Gastrocnemius medialis (tissue), 4 donors: ENCODE measurements at regions not wholly inside any gene's neighbourhood (a gene's known extent, or its start where the extent isn't known, plus 50 kb on each side); places are given as distances from the start of the nearest gene placed in this dataset.

Source experiments
- ATAC-seq, 2 donors: fragments of 150-250 bp; one replicate each; pipeline ENCODE4 v1.9.1; 2016
- DNase-seq, 2 donors: peaks; one replicate each; pipeline ENCODE4 v3.0.0-alpha.2; 2019
- H3K27ac ChIP-seq, 4 donors: fragments of 200-600 bp; sonication (generic); 1 replicate in 1 of 4; 2 replicates in 3 of 4; pipeline ENCODE4 v1.5.1; 2016 to 2018; ENCODE audit warnings: mild to moderate bottlenecking in 2 of 4, moderate library complexity in 1 of 4
- H3K27me3 ChIP-seq, 3 donors: fragments of 200-600 bp; sonication (generic) in 2 of 3; 1 replicate in 1 of 3; 2 replicates in 2 of 3; pipeline versions ENCODE4 v1.5.1 to v1.6.0; 2016 to 2019; ENCODE audit warnings: mild to moderate bottlenecking in 1 of 3, moderate library complexity in 1 of 3
- H3K36me3 ChIP-seq, 2 donors: fragments of 200-600 bp; sonication (generic) in 1 of 2; one replicate each; pipeline ENCODE4 v1.5.1; 2017 to 2018
- H3K4me1 ChIP-seq, 2 donors: fragments of 200-600 bp; sonication (generic) in 1 of 2; one replicate each; pipeline ENCODE4 v1.5.1; 2016 to 2017; ENCODE audit warnings: mild to moderate bottlenecking in 2 of 2
- H3K4me3 ChIP-seq, 4 donors: fragments of 200-600 bp; sonication (generic) in 3 of 4; 1 replicate in 1 of 4; 2 replicates in 3 of 4; pipeline ENCODE4 v1.5.1; 2016 to 2019; ENCODE audit warnings: mild to moderate bottlenecking in 2 of 4
- H3K9me3 ChIP-seq, 3 donors: fragments of 200-600 bp; sonication (generic) in 2 of 3; 1 replicate in 1 of 3; 2 replicates in 2 of 3; pipeline ENCODE4 v1.5.1; 2016 to 2019
- CTCF ChIP-seq, 5 experiments: fragments of 450-650 bp in 3 of 5; fragments of 200-600 bp in 2 of 5; sonication (generic) in 2 of 5; IDR thresholded peaks in 4 of 5; conservative IDR thresholded peaks in 1 of 5; 1 replicate in 4 of 5; 2 replicates in 1 of 5; pipeline ENCODE4 v1.5.1; 2016 to 2019; ENCODE audit warnings: antibody characterized with exemption in 5 of 5, mild to moderate bottlenecking in 3 of 5, moderate library complexity in 3 of 5
- POLR2A ChIP-seq, 2 donors: fragments of 450-650 bp; IDR thresholded peaks; one replicate each; pipeline ENCODE4 v1.6.1; 2017; ENCODE audit warnings: antibody characterized with exemption in 2 of 2, mild to moderate bottlenecking in 2 of 2, moderate library complexity in 2 of 2
- in situ Hi-C, 4 donors: fragments of 200-750 bp; cut with MboI; loops; one replicate each; pipeline versions ENCODE4 v1.15.0 to v1.8.0; 2017; ENCODE audit warnings: low sequenced_read_pairs in 4 of 4
- intact Hi-C: fragments of 100-400 bp; cut with DNase I; formaldehyde crosslinking; loops from one replicate; pipeline ENCODE4 v1.15.1; 2023; ENCODE audit warnings: low total_unique reads

GRCh38 chr9:28887188-28887884 is 1314.1 kb upstream of the C9orf72 start:
- no peaks in the 10 kb centered on the region for H3K9me3 ChIP-seq
- no peak overlapping the region for H3K4me3 ChIP-seq
- no peak overlapping the region for H3K27ac ChIP-seq
- TF ChIP-seq POLR2A (IDR thresholded peaks at IDR 0.05) (no peak), CTCF (IDR thresholded peaks at IDR 0.05 in 4 of 5, conservative IDR thresholded peaks at IDR 0.05 in 1 of 5) (no peak)
- H3K4me1 ChIP-seq: no peaks in the 10 kb centered on the region
- H3K27me3 ChIP-seq: no peaks in the 10 kb centered on the region
- H3K36me3 ChIP-seq: no peaks in the 10 kb centered on the region
- ATAC-seq (no peak), DNase-seq (no peak)
- in situ Hi-C loops: no loop called here
- intact Hi-C loops: no loop called here

GRCh38 chr9:28888806-28889205 is 1315.5 kb upstream of the C9orf72 start:
- Histone ChIP-seq H3K27ac (no peak overlapping the region), H3K36me3 (no peaks in the 10 kb centered on the region), H3K4me3 (no peak overlapping the region), H3K9me3 (no peaks in the 10 kb centered on the region), H3K27me3 (no peaks in the 10 kb centered on the region), H3K4me1 (no peaks in the 10 kb centered on the region)
- in situ Hi-C loops (no loop called here), intact Hi-C loops (no loop called here)
- DNase-seq: no peak
- no peak for ATAC-seq
- TF ChIP-seq POLR2A (IDR thresholded peaks at IDR 0.05) (no peak), CTCF (IDR thresholded peaks at IDR 0.05 in 4 of 5, conservative IDR thresholded peaks at IDR 0.05 in 1 of 5) (no peak)

- no peaks in the 10 kb centered on the region for H3K9me3 ChIP-seq
- no peak overlapping the region for H3K4me3 ChIP-seq
- DNase-seq (no peak), ATAC-seq (no peak)
- H3K27ac ChIP-seq: no peak overlapping the region
- intact Hi-C loops: no loop called here
- no peaks in the 10 kb centered on the region for H3K27me3 ChIP-seq
- no peak for TF ChIP-seq CTCF (IDR thresholded peaks at IDR 0.05 in 4 of 5, conservative IDR thresholded peaks at IDR 0.05 in 1 of 5)
- TF ChIP-seq POLR2A (IDR thresholded peaks at IDR 0.05): no peak
- in situ Hi-C loops: no loop called here
- H3K4me1 ChIP-seq: no peaks in the 10 kb centered on the region
- no peaks in the 10 kb centered on the region for H3K36me3 ChIP-seq
These were observed 1319.3 kb upstream of the C9orf72 start for GRCh38 chr9:28892538-28892937.

DNA sequence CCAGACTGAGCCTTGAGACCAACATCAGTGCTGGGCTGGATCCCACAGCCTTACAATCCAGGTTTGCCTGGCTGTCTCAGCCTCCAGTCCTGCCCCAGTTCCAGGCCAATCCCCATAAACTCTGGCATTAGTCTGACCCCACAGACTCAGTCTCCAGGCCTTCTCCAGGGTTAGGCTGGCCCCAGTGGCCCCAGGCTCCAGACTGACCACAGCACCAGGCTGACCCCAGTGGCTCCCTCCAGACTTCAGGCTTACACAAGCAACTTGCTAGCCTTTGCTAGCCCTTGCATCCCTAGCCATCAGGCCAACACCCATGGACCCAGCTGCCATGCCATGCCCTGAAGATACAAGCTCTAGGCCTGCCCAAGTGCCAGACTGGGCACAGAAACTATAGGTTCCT is 1326.0 kb upstream of the C9orf72 start:
- DNase-seq (no peak), ATAC-seq (no peak)
- no peaks in the 10 kb centered on the region for H3K9me3 ChIP-seq
- intact Hi-C loops: no loop called here
- H3K27me3 ChIP-seq: no peaks in the 10 kb centered on the region
- no peaks in the 10 kb centered on the region for H3K4me1 ChIP-seq
- in situ Hi-C loops: no loop called here
- H3K27ac ChIP-seq: no peak overlapping the region
- H3K36me3 ChIP-seq: no peaks in the 10 kb centered on the region
- TF ChIP-seq CTCF (IDR thresholded peaks at IDR 0.05 in 4 of 5, conservative IDR thresholded peaks at IDR 0.05 in 1 of 5): no peak
- no peak for TF ChIP-seq POLR2A (IDR thresholded peaks at IDR 0.05)
- H3K4me3 ChIP-seq: no peak overlapping the region

DNA sequence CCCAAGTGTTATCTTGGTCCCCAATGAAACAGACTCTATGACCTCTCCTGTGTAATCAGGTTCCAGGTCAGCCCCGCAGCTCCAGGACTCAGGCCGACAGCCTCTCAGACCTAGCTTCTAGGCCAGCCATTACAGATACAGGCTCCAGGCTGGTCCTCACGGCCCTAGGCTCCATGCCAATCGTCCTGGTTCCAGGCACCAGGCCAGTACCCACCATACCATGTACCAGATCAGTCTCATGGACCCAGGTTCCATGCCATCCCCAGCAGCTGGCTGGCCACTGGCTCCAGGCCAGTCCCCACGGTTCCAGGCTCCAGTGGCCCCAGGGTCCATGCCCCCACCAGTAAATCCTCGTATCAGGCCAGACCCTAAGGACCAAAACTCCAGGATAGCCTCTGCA is 1326.6 kb upstream of the C9orf72 start:
- no peak for ATAC-seq

More for the DNA sequence above, 1326.6 kb upstream of the C9orf72 start:
- Histone ChIP-seq H3K36me3 (no peaks in the 10 kb centered on the region), H3K27me3 (no peaks in the 10 kb centered on the region), H3K4me1 (no peaks in the 10 kb centered on the region), H3K9me3 (no peaks in the 10 kb centered on the region), H3K4me3 (no peak overlapping the region), H3K27ac (no peak overlapping the region)
- in situ Hi-C loops: loop anchor here in 1 of 4 donors (25.0 kb wide), 1 partner anchor 88 kb away; no protein-coding TSS in a partner anchor
- TF ChIP-seq POLR2A (IDR thresholded peaks at IDR 0.05) (no peak), CTCF (IDR thresholded peaks at IDR 0.05 in 4 of 5, conservative IDR thresholded peaks at IDR 0.05 in 1 of 5) (no peak)
- intact Hi-C loops: no loop called here
- no peak for DNase-seq
